Left ventricle myocardium inferior (tissue), 1 donor: ENCODE measurements at regions not wholly inside any gene's neighbourhood (a gene's known extent, or its start where the extent isn't known, plus 50 kb on each side); places are given as distances from the start of the nearest gene placed in this dataset.

Experiments used
- DNase-seq: peaks from one replicate; pipeline ENCODE4 v3.0.0-alpha.2; 2020
- H3K27ac ChIP-seq: fragments of 200-600 bp; replicated peaks from 2 replicates; pipeline ENCODE4 v1.8.0; 2021
- H3K27me3 ChIP-seq: fragments of 200-600 bp; 2 replicates; pipeline ENCODE4 v1.8.0; 2021; ENCODE audit warnings: low read depth
- H3K36me3 ChIP-seq: fragments of 200-600 bp; 2 replicates; pipeline ENCODE4 v1.8.0; 2021
- H3K4me1 ChIP-seq: fragments of 200-600 bp; 2 replicates; pipeline ENCODE4 v1.8.0; 2021
- H3K4me3 ChIP-seq: fragments of 200-600 bp; 2 replicates; pipeline ENCODE4 v1.8.0; 2021; ENCODE audit warnings: mild to moderate bottlenecking, moderate library complexity
- H3K9me3 ChIP-seq: fragments of 200-600 bp; replicated peaks from 2 replicates; pipeline ENCODE4 v1.8.0; 2021
- CTCF ChIP-seq: fragments of 200-600 bp; IDR thresholded peaks from 2 replicates; pipeline ENCODE4 v1.8.0; 2021; ENCODE audit warnings: antibody characterized with exemption, mild to moderate bottlenecking, borderline replicate concordance
- intact Hi-C: fragments of 100-400 bp; cut with micrococcal nuclease; formaldehyde crosslinking; loops from one replicate; pipeline ENCODE4 v1.11.0; 2022
- donor health status: DM: no; HTN: yes; CAD: no; lungs with severe emphysema.

GRCh38 chr13:56009418-56009817, 1131.3 kb upstream of the PRR20A start:
- Histone ChIP-seq H3K4me1 (no peaks in the 10 kb centered on the region), H3K4me3 (no peak overlapping the region), H3K9me3 (peaks cover under 1% of the 10 kb centered on the region), H3K27ac (no peak overlapping the region), H3K36me3 (no peaks in the 10 kb centered on the region), H3K27me3 (no peaks in the 10 kb centered on the region)
- intact Hi-C loops: no loop called here
- no peak for DNase-seq
- TF ChIP-seq CTCF: no peak

- peaks cover 3% of the 10 kb centered on the region for H3K9me3 ChIP-seq
- no peak overlapping the region for H3K27ac ChIP-seq
- no peaks in the 10 kb centered on the region for H3K36me3 ChIP-seq
- no peak for DNase-seq
- no peak overlapping the region for H3K4me3 ChIP-seq
- TF ChIP-seq CTCF: no peak
- H3K27me3 ChIP-seq: no peaks in the 10 kb centered on the region
- intact Hi-C loops: no loop called here
- H3K4me1 ChIP-seq: no peaks in the 10 kb centered on the region
These were observed 1128.1 kb upstream of the PRR20A start for GRCh38 chr13:56012644-56013043.

DNA sequence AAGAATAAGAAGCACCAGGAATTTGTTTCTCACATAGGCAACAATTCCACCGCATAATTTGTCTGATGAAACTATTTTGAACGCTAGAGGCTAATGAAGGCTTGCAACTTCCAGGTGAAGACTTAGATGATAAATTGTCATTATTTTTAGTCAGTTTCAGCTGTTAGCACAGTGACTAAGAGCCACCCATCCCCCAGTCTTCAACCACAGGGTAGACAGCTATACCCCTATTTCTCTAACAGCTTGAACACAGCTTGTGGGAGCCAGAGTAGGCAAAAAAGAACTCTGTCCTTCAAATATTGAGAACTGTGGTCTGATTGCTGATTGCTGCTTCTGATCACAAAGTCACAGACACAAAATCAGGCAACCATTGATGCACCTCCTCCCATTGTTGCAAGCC, 1124.8 kb upstream of the PRR20A start:
- H3K9me3 ChIP-seq: peaks cover 16% of the 10 kb centered on the region
- H3K27ac ChIP-seq: no peak overlapping the region
- H3K4me3 ChIP-seq: no peak overlapping the region
- H3K36me3 ChIP-seq: no peaks in the 10 kb centered on the region
- TF ChIP-seq CTCF: no peak
- H3K27me3 ChIP-seq: no peaks in the 10 kb centered on the region
- intact Hi-C loops: no loop called here
- no peaks in the 10 kb centered on the region for H3K4me1 ChIP-seq
- DNase-seq: no peak

GRCh38 chr13:56019606-56020005, 1121.1 kb upstream of the PRR20A start:
- Histone ChIP-seq H3K27me3 (no peaks in the 10 kb centered on the region), H3K4me3 (no peak overlapping the region), H3K36me3 (no peaks in the 10 kb centered on the region), H3K27ac (no peak overlapping the region), H3K4me1 (no peaks in the 10 kb centered on the region), H3K9me3 (peaks cover 21% of the 10 kb centered on the region)
- intact Hi-C loops: no loop called here
- TF ChIP-seq CTCF: no peak
- no peak for DNase-seq

- H3K4me3 ChIP-seq: no peak overlapping the region
- TF ChIP-seq CTCF: no peak
- H3K27me3 ChIP-seq: no peaks in the 10 kb centered on the region
- no peak for DNase-seq
- no peaks in the 10 kb centered on the region for H3K36me3 ChIP-seq
- intact Hi-C loops: no loop called here
- H3K27ac ChIP-seq: no peak overlapping the region
- H3K9me3 ChIP-seq: peaks cover 21% of the 10 kb centered on the region
- H3K4me1 ChIP-seq: no peaks in the 10 kb centered on the region
These were observed 1120.3 kb upstream of the PRR20A start for GRCh38 chr13:56020425-56020824.

GRCh38 chr13:56039992-56040391, 1100.7 kb upstream of the PRR20A start:
- no peak overlapping the region for H3K27ac ChIP-seq
- no peak for TF ChIP-seq CTCF
- no peaks in the 10 kb centered on the region for H3K36me3 ChIP-seq
- DNase-seq: no peak
- H3K9me3 ChIP-seq: no peaks in the 10 kb centered on the region
- H3K4me1 ChIP-seq: no peaks in the 10 kb centered on the region
- no peak overlapping the region for H3K4me3 ChIP-seq
- no peaks in the 10 kb centered on the region for H3K27me3 ChIP-seq
- intact Hi-C loops: no loop called here
